Testis (tissue), 2 donors: ENCODE measurements at regions not wholly inside any gene's neighbourhood (a gene's known extent, or its start where the extent isn't known, plus 50 kb on each side); places are given as distances from the start of the nearest gene placed in this dataset.
"Not testable (repeated sequence)": the region's sequence is repeated elsewhere in the genome, so short reads cannot be mapped to it uniquely, and the experiment has no call there.

Source experiments
- CTCF ChIP-seq, 3 experiments: fragments of 450-650 bp in 2 of 3; fragments of 200-600 bp in 1 of 3; sonication (generic) in 1 of 3; IDR thresholded peaks; one replicate each; pipeline ENCODE4 v1.5.1; 2016 to 2019; ENCODE audit warnings: antibody characterized with exemption in 3 of 3, mild to moderate bottlenecking in 2 of 3, moderate library complexity in 1 of 3
- POLR2A ChIP-seq: fragments of 450-650 bp; IDR thresholded peaks from one replicate; pipeline ENCODE4 v1.6.1; 2017; ENCODE audit warnings: antibody characterized with exemption, mild to moderate bottlenecking, moderate library complexity

GRCh38 chr10:55518416-55518815 is 717.4 kb upstream of the PCDH15 start:
- TF ChIP-seq CTCF (IDR thresholded peaks at IDR 0.05); POLR2A: not testable (repeated sequence)
